Retina (tissue), 1 donor: ENCODE measurements at regions not wholly inside any gene's neighbourhood (a gene's known extent, or its start where the extent isn't known, plus 50 kb on each side); places are given as distances from the start of the nearest gene placed in this dataset.
"Not testable (repeated sequence)": the region's sequence is repeated elsewhere in the genome, so short reads cannot be mapped to it uniquely, and the experiment has no call there.

ENCODE experiments used
- DNase-seq: peaks from one replicate; pipeline ENCODE4 v3.0.0-alpha.2; 2016

DNA sequence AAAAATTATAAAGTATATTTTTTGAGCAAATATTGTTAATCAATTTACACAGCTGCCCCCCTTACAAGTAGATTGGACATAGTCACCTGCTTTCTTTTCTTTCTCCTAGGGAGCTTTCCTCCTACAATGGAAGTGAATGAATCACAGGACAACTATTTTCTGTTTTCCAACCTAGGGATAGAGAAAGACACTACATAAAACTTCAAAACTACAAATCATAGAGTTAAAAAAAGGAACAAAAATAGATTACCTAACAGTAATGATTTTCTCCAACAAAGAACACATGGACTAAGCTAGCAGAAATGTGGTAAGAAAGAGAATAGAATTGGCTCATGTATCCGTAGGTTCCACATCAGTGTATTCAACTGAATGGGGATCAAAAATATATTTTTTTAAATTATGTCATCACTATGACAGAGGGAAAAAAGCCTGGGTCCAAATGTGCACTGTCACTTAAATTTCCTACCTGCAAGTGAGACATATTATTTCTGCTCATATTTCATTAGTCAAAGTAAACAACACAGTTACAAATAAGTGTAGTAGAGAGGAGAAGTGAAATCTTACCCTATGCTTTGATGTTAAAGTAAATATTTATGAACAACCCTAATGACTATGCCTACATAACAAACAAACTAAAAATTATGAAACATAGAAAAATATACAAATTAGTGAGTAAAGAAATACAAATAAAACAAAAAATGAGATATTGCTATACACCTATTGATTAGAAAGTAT, 756.7 kb downstream of the SOCS6 start:
- DNase-seq = no peak

DNA sequence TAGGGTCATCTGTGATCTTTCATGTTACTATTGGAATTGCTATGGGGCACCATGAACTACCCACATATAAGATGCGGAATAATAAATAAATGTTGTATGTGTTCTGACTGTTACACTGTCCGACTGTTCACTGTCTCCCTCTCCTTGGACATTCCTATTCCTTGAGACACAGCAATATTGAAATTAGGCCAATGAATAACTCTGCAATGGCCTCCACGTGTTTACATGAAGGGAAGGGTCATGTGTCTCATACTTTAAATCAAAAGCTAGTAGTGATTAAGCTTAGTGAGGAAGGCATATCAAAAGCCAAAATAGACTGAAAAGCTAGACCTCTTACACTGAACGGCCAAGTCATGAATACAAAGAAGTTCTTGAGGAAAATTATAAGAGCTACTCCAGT, 751.3 kb downstream of the SOCS6 start:
- no peak for DNase-seq

DNA sequence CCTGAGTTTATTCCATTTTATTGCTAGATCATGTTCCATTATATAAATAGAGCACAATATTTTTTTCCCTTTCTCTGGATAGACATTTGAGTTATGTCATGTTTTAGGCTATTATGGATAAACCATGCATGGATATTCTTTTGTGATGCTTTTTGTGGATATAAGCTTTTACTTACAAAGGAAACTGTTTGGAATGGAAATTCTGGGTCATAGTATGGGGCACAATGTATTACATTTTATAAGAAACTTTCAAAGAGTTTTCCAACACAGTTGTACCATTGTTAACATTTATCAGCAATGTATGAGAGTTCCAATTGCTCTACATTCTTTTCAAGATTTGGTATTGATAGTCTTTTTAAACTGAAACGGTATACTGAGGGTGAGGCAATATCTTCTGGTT, 749.4 kb downstream of the SOCS6 start:
- no peak for DNase-seq

DNA sequence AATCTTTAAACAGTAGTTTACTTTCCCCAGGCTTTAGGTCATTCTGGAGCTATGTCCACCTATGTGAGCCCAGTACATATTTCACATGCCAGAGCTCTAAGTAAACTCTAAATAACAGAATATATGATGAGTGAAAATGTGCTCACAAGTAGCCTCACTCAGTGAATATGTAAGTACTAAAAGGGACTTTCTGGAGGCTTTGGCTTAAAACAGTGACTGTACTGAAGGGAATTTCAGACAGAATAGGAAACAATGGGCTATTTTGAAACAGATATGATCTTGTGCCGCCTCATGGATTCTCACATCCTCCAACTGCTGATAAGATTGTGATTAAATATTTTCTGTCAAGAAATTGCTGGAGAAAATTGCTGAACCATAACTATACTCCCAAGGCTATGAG, 747.9 kb downstream of the SOCS6 start:
- no peak for DNase-seq

DNA sequence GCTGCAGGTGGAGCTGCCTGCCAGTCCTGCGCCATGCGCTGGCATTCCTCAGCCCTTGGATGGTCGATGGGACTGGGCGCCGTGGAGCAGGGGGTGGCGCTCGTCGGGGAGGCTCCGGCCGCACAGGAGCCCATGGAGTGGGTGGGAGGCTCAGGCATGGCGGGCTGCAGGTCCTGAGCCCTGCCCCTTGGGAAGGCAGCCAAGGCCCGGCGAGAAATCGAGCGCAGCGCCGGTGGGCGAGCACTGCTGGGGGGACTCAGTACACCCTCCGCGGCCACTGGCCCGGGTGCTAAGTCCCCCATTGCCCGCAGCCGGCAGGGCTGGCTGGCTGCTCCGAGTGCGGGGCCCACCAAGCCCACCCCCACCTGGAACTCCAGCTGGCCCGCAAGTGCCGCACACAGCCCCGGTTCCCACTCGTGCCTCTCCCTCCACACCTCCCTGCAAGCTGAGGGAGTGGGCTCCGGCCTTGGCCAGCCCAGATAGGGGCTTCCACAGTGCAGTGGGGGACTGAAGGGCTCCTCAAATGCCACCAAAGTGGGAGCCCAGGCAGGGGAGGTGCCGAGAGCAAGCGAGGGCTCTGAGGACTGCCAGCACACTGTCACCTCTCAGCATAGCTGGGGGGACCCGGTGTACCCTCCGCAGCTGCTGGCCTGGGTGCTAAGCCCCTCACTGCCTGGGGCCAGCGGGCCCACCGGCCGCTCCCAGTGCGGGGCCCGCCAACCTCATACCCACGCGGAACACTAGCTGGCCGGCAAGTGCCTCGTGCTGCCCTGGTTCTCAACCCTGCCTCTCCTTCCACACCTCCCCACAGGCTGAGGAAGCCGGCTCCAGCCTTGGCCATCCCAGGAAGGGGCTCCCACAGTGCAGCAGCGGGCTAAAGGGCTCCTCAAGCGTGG, 742.7 kb downstream of the SOCS6 start:
- not testable (repeated sequence) for DNase-seq

DNA sequence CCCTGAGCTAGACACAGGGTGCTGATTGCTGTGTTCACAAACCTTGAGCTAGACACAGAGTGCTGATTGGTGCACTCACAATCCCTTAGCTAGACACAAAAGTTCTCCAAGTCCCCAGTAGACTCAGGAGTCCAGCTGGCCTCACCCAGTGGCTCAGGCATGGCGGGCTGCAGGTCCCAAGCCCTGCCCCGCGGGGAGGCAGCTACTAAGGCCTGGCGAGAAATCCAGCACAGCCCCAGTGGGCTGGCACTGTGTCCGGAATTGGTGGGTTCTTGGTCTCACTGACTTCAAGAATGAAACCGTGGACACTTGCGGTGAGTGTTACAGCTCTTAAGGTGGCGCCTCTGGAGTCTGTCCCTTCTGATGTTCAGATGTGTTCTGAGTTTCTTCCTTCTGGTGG, 741.2 kb downstream of the SOCS6 start:
- not testable (repeated sequence) for DNase-seq

DNA sequence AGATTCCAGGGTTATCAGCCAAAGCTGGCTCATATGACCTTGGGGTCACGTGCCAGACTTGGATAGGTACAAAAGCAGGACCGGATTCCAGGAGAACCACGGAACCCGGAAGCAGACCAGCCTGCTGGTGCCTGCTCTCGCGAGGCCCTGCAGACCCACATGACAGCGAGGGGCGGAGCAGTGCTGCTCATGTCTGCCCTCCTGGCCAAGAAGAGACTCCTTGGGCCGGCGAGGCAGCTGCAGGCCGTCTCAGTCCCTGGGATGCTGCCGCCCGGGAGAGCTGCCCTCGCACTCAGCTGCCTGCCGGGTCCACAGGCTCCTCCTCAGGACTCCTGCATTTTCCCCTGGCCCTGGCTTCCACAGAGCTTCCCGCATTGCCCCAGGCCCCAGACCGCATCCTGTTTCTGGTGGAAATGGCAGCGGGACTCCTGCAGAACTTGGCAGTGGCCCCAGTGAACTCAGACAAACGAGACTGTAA, 739.5 kb downstream of the SOCS6 start:
- no peak for DNase-seq

DNA sequence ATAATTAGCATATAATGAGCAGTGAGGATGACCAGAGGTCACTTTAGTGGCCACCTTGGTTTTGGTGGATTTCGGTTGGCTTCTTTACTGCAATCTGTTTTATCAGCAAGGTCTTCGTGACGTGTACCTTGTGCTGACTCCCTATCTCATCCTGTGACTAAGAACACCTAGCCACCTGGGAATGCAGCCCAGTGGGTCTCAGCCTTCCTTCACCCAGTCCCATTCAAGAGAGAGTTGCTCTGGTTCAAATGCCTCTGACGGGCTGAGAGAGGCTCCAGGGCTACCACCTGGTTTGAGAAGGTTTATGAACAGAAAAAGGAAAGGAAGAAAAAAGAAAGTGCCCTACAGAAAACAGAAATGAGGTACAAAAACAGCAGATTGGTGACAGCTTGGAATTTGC, 738.7 kb downstream of the SOCS6 start:
- no peak for DNase-seq

DNA sequence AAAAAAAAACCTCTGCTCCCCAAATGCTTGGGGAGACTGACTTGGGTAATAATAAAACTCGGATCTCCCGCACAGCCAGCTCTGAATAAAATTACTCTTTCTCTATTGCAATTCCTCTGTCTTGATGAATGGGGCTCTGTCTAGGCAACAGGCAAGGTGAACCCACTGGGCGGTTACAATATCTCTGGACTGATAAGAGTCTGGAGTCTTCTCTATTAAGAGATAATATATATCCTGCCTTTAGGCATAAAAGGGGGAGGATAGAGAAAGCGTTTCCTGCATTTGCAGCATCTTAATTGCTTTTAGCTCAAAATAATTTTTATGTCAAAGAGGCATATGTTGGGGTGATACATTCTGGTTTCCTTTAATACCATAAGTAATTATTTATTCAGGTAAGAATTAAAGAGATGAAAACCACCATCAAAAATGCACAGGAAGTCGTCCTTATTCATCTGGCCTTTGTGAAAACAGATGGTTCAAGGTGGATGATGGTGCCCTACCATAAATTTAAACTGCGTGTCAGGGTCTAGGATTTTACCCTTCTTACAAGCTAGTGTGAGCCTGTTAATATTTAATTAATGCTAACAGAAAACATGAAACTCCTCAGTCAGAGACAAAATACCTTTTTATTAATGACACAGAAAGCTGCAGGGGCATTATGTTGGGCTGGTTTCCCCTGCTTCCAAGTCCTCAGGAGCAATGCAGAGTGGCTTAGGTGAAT, 736.8 kb downstream of the SOCS6 start:
- no peak for DNase-seq

DNA sequence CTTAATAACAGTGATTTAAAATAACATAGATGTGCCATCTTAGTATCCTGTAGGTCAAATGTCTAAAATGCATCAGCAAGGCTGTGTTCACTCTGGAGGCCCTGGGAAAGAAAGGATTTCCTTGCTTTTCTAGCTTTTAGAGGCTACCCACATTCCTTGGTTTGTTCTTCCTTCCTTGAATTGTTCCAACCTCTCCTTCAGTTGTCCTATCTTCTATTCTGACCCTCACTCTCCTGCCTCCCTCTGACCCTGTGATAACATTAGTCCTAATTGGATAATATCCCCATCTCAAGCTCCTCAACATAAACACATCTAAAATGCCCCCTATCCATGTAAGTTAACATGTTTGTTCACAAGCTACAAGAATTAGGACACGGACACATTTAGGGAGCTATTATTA, 733.5 kb downstream of the SOCS6 start:
- no peak for DNase-seq

DNA sequence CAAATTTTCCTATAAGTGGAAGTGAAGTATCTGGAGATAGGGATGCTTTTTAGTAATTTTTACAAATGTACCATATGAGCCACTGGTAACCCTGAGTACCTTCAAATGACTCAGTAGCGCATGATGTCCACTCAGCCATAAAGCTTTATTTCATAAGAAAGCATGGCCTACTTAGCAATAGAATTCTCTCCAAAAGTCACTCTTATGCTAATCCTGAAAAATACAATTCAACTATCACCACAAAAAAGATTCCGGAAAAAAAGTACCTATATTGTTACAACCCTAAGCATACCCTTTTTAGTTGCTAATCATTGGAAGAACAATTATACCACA, 732.2 kb downstream of the SOCS6 start:
- no peak for DNase-seq

DNA sequence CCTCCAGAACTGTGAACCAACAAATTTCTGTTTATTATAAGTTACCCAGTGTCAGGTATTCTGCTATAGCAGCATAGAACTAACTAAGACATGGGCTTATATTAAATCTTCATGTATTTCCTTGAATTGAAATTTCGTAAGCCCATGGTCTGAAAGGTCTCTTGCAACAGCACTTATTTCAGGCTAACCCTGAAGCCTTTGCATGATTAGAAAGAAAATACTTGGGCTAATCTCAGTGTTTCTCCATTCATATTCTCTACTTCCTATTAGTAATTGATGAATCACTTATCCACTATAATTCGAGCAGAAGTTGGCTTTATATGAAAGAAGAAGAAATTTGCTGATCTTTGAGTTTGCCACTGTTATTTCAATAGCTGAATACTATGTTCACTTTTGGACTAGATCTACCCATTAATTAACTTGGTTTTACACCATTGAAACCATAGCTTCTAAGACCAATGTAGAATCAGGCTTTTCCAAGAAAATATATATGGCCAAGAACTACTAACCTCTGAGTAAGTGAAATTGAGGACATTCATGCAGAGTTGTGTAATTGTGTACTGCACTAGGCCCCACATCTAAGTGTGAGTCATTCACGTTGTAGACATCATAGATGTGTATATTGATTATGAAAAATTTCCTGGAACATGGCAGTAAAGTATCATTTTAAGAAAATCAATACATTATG, 731.6 kb downstream of the SOCS6 start:
- no peak for DNase-seq

DNA sequence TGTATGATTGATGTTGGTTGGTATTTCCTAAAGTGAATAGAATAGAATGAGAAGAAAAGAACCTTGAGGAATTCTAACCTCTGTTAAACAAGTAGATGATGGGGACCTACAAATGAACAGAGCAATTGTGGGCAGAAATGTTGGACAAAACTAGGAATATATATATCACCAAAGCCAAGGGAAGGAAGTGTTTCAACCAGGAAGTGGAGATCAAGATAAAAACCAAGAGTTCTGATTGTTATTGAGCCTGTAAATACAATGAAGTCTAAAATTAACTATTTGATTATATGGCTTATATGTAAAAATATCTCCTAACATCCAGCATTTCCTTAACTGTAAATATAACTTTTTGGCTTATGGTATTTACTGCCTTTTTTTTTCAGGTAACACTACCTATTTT, 730.0 kb downstream of the SOCS6 start:
- DNase-seq = no peak

DNA sequence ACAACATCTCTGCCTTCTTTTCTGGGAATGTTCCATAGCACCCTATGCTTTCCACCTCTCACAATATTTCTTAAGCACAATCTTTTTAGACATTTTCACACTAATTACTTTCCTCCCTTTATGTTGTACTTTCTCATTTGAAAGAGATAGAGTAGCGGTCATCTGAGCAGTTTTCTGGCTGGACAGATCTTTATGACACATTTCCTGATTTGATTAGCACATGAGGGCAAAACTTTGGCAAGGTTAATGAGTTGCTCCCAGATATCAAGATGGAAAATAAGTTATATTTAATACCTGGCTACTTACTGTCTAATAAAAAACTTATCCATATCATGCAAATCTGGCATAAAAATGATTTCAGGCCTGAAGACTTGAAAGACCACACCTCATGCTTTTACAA, 723.9 kb downstream of the SOCS6 start:
- no peak for DNase-seq

DNA sequence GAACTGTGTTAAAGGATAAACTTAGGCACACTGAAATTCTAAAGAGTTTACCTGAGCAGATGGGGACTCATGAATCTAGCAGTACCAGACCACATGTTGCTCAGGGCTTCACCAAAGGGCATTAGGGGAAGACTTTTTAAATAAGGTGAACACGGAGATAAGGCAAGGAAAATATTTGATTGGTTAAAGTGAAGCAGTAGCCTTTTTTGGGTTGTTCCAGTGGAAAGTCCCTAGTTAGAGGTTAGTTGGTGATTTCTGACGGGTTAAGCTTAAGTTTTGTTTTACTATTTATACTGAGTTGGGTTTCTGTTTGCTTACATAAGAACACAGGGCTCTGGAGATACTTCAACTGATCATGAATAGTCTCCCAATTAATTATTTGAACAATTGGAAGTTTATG, 722.5 kb downstream of the SOCS6 start:
- DNase-seq = no peak

DNA sequence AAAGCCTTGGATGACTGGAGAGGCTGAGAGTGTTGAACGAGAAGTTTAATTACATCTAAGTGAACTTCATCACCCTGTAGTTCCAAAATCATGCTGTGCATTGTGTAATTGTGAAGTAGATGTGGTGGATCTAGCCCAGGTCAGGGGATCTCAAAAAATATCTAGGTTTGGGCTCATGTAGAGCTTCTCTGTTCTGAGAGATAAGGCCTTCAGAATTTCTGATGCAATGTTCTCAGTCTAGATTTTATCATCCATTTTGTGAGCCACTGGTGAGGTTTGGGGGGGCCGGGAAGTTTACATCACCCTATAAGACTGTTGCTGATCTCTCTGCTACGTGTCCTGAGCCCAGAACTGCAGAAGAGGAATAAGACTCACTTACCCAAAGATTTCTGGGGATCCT, 719.4 kb downstream of the SOCS6 start:
- DNase-seq = no peak

DNA sequence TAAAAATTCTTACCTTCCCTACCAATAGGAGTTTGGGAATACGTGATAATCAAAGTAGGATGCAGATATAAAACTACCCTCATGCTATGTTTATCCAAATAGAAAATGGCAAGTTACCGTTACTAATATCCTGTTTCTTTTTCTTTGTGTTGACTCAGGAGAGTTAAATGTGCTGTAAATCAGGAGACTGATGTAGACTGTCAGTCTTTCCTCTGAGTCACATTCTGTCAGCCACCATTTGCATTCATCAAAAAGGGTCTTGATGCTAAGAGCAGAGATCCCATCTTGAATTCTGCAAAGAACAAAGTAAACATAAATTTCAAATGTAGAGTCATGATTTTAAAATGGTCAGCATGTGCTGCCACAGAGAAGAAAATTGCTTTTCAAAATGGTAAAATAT, 712.8 kb downstream of the SOCS6 start:
- no peak for DNase-seq

DNA sequence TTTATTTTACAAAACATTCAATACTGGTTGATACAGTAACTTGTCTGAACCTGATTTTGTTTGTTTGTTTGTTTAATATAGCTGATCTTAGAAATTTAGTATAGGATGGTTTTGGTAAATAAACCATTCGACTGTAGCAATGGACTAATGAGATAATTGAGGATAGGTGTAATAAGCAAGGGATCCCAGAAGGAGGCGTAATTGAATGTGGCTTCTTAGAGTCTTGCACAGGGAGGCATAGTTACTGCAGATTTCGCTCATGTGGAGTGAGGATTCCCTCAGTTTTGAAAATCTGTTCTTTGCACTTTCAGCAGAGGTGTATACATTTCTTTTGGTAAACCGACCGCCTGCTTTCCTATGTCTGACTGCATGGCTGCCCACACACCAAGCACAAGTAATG, 709.6 kb downstream of the SOCS6 start:
- no peak for DNase-seq

DNA sequence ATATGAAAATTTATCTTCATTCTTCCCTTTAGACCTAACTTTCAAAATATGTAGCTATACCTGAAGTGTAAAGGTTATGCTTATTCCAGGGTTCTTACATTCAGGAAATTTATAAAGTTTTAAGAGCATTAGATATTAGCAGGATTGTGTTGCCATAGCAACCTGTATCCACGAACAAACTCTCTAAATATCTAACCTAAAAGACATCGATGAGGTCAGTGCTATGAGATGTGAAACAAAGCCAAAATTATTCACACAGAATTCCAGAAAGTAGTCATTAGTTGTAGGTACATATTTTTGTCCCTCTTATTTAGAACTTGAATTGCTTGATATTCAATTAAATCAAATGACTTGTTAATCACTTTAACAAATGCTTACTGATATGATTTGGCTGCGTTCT, 705.3 kb downstream of the SOCS6 start:
- DNase-seq = no peak

DNA sequence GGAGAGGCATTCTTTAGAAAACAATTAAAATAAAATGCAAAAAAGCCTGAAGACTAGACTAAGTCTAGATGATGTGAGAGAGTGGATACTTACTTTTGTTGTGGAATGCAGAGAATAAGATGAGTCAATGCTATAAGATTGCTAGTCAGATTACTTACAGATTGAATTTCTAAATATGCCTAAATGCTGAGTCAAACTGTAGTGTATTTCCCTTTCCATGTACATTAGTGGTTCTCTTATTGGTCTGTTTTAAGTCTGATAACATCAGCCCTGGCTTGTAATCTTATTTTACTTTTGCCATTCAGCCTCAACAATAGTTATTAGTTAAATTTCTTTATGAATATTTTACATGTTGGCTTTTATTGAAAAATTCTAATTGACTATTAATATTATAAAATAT, 702.7 kb downstream of the SOCS6 start:
- DNase-seq = no peak

DNA sequence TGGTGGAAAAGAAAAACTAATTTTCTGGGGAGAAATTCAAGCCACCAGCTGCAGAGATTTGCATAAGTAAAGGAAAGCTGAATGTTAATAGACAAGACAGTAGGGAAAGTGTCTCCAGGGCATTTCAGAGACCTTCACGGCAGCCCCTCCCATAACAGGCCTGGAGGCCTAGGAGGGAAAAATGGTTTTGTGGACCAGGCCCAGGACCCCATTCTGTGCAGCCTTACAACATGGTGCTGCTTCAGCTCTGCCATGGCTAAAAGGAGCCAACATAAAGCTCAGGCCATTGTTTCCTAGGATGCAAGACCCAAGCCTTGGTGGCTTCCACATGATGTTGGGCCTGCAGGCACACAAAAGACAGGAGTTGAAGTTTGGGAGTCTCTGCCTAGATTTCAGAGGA, 697.1 kb downstream of the SOCS6 start:
- DNase-seq = no peak

DNA sequence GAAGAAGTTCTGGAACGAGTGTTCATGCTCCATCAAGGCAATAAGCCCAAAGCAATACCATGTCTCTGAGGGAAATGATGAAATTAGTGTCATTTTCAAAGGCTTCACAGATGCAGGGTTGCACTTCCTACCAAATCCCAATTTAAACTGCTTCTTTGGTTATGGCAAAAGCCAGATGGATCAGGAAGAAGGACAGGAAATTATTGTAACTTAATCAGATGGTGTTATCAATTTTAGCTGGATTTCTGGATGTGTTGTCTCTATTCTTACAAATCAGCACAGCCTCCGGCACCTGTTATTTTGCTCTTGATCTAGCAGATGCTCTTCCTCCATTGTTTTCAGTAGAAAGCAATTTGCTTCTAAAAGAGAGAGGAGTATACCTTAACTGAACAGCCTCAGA, 693.4 kb downstream of the SOCS6 start:
- no peak for DNase-seq
